Activated CD8-positive, alpha-beta T cell treated with anti-CD3 and anti-CD28 coated beads, Interleukin-2, amount 10 ng/mL, durations not matched to agents 7 days and 5 days (primary cell): ENCODE measurements at regions not wholly inside any gene's neighbourhood (a gene's known extent, or its start where the extent isn't known, plus 50 kb on each side); places are given as distances from the start of the nearest gene placed in this dataset.
"Not testable (repeated sequence)": the region's sequence is repeated elsewhere in the genome, so short reads cannot be mapped to it uniquely, and the experiment has no call there.

ENCODE experiments used
- ATAC-seq: fragments of 150-1000 bp; cut with Tn5 transposase; one replicate; pipeline ENCODE4 v1.10.0; 2021; ENCODE audit warnings: moderate library complexity
- CTCF ChIA-PET: fragments of 350-600 bp; sonication (Branson Sonifier 250); formaldehyde crosslinking; loops from one replicate; lab custom pipeline; 2021; ENCODE audit warnings: antibody characterized with exemption; lab: Charles Lee
- POLR2A ChIA-PET: fragments of 350-600 bp; sonication (Branson Sonifier 250); formaldehyde crosslinking; loops from one replicate; lab custom pipeline; 2021; ENCODE audit warnings: antibody characterized with exemption; lab: Charles Lee
- DNase-seq: peaks from one replicate; pipeline ENCODE4 v3.0.0-alpha.2; 2020
- H3K27ac Mint-ChIP-seq: one replicate; pipeline ENCODE4 v1.8.0; 2021; ENCODE audit warnings: mild to moderate bottlenecking, mixed read lengths
- H3K27me3 Mint-ChIP-seq: one replicate; pipeline ENCODE4 v1.8.0; 2021; ENCODE audit warnings: low read depth, mixed read lengths
- H3K36me3 Mint-ChIP-seq: one replicate; pipeline ENCODE4 v1.8.0; 2021; ENCODE audit warnings: low read depth, mixed read lengths
- H3K4me1 Mint-ChIP-seq: one replicate; pipeline ENCODE4 v1.8.0; 2021; ENCODE audit warnings: low read depth, mixed read lengths
- H3K4me3 Mint-ChIP-seq: one replicate; pipeline ENCODE4 v1.8.0; 2021; ENCODE audit warnings: mild to moderate bottlenecking, mixed read lengths
- H3K9me3 Mint-ChIP-seq: one replicate; pipeline ENCODE4 v1.8.0; 2022; ENCODE audit warnings: mixed read lengths; ENCODE audit not compliant: insufficient read depth

- ChIA-PET POLR2A (no interaction called here), CTCF (no interaction called here)
- no peaks in the 10 kb centered on the region for H3K9me3 Mint-ChIP-seq
- DNase-seq (no peak), ATAC-seq (no peak)
- no peaks in the 10 kb centered on the region for H3K36me3 Mint-ChIP-seq
- H3K4me3 Mint-ChIP-seq = no peak overlapping the region
- H3K4me1 Mint-ChIP-seq = no peaks in the 10 kb centered on the region
- no peak overlapping the region for H3K27ac Mint-ChIP-seq
- H3K27me3 Mint-ChIP-seq = peaks cover 1% of the 10 kb centered on the region
These were observed 129.7 kb downstream of the YIPF5 start for GRCh38 chr5:144040615-144041305.

- Mint-ChIP-seq H3K4me3 (no peak overlapping the region), H3K36me3 (no peaks in the 10 kb centered on the region), H3K9me3 (no peaks in the 10 kb centered on the region), H3K27ac (no peak overlapping the region), H3K27me3 (peaks cover under 1% of the 10 kb centered on the region), H3K4me1 (no peaks in the 10 kb centered on the region)
- DNase-seq (no peak), ATAC-seq (no peak)
- ChIA-PET CTCF (no interaction called here), POLR2A (no interaction called here)
These were observed 128.3 kb downstream of the YIPF5 start for GRCh38 chr5:144042156-144042555.

- Mint-ChIP-seq H3K27ac (no peak overlapping the region), H3K9me3 (no peaks in the 10 kb centered on the region), H3K4me1 (no peaks in the 10 kb centered on the region), H3K27me3 (peaks cover 10% of the 10 kb centered on the region), H3K4me3 (no peak overlapping the region), H3K36me3 (no peaks in the 10 kb centered on the region)
- ChIA-PET POLR2A (no interaction called here), CTCF (no interaction called here)
- no peak for ATAC-seq
- DNase-seq = no peak
These were observed 122.1 kb downstream of the YIPF5 start for GRCh38 chr5:144048259-144048856.

- ATAC-seq, H3K9me3 Mint-ChIP-seq, H3K36me3 Mint-ChIP-seq, DNase-seq, H3K4me1 Mint-ChIP-seq, H3K27ac Mint-ChIP-seq, POLR2A ChIA-PET, CTCF ChIA-PET, H3K4me3 Mint-ChIP-seq, H3K27me3 Mint-ChIP-seq: not testable (repeated sequence)
These were observed 115.1 kb downstream of the YIPF5 start for GRCh38 chr5:144055391-144055790.

- POLR2A ChIA-PET, H3K4me1 Mint-ChIP-seq, H3K27me3 Mint-ChIP-seq, H3K4me3 Mint-ChIP-seq, H3K9me3 Mint-ChIP-seq, ATAC-seq, CTCF ChIA-PET, DNase-seq, H3K27ac Mint-ChIP-seq, H3K36me3 Mint-ChIP-seq: not testable (repeated sequence)
These were observed 110.4 kb downstream of the YIPF5 start for GRCh38 chr5:144060091-144060490.

GRCh38 chr5:144060598-144060997 lies 109.9 kb downstream of the YIPF5 start:
- DNase-seq = no peak
- ChIA-PET CTCF (no interaction called here), POLR2A (no interaction called here)
- ATAC-seq = no peak
- Mint-ChIP-seq H3K9me3 (no peaks in the 10 kb centered on the region), H3K4me3 (no peak overlapping the region), H3K4me1 (no peaks in the 10 kb centered on the region), H3K36me3 (no peaks in the 10 kb centered on the region), H3K27me3 (no peaks in the 10 kb centered on the region), H3K27ac (no peak overlapping the region)

- ChIA-PET POLR2A (no interaction called here), CTCF (no interaction called here)
- Mint-ChIP-seq H3K27ac (no peak overlapping the region), H3K27me3 (no peaks in the 10 kb centered on the region), H3K4me1 (no peaks in the 10 kb centered on the region), H3K4me3 (no peak overlapping the region), H3K9me3 (no peaks in the 10 kb centered on the region), H3K36me3 (no peaks in the 10 kb centered on the region)
- ATAC-seq = no peak
- DNase-seq = no peak
These were observed 104.7 kb downstream of the YIPF5 start for GRCh38 chr5:144065786-144066185.

GRCh38 chr5:144072518-144072927 lies 97.9 kb downstream of the YIPF5 start:
- H3K4me3 Mint-ChIP-seq = no peak overlapping the region
- ChIA-PET CTCF (no interaction called here), POLR2A (no interaction called here)
- ATAC-seq (no peak), DNase-seq (no peak)
- no peaks in the 10 kb centered on the region for H3K36me3 Mint-ChIP-seq
- H3K27ac Mint-ChIP-seq = no peak overlapping the region
- no peaks in the 10 kb centered on the region for H3K4me1 Mint-ChIP-seq
- H3K27me3 Mint-ChIP-seq = peaks cover 5% of the 10 kb centered on the region
- H3K9me3 Mint-ChIP-seq = no peaks in the 10 kb centered on the region

GRCh38 chr5:144076521-144077083 lies 93.9 kb downstream of the YIPF5 start:
- Mint-ChIP-seq H3K4me1 (no peaks in the 10 kb centered on the region), H3K4me3 (no peak overlapping the region), H3K27ac (no peak overlapping the region), H3K27me3 (peaks cover 7% of the 10 kb centered on the region), H3K36me3 (no peaks in the 10 kb centered on the region), H3K9me3 (peaks cover 7% of the 10 kb centered on the region)
- ChIA-PET POLR2A (no interaction called here), CTCF (no interaction called here)
- DNase-seq (no peak), ATAC-seq (no peak)

GRCh38 chr5:144083185-144083584 lies 87.3 kb downstream of the YIPF5 start:
- Mint-ChIP-seq H3K4me3 (no peak overlapping the region), H3K27me3 (no peaks in the 10 kb centered on the region), H3K36me3 (no peaks in the 10 kb centered on the region), H3K4me1 (no peaks in the 10 kb centered on the region), H3K27ac (no peak overlapping the region), H3K9me3 (peaks cover 7% of the 10 kb centered on the region)
- ATAC-seq = no peak
- ChIA-PET POLR2A (no interaction called here), CTCF (no interaction called here)
- no peak for DNase-seq

- no peak for ATAC-seq
- DNase-seq = no peak
- Mint-ChIP-seq H3K4me3 (no peak overlapping the region), H3K9me3 (no peaks in the 10 kb centered on the region), H3K27me3 (no peaks in the 10 kb centered on the region), H3K36me3 (no peaks in the 10 kb centered on the region), H3K27ac (no peak overlapping the region), H3K4me1 (no peaks in the 10 kb centered on the region)
- ChIA-PET POLR2A (no interaction called here), CTCF (no interaction called here)
These were observed 85.5 kb downstream of the YIPF5 start for GRCh38 chr5:144084971-144085370.

GRCh38 chr5:144085381-144085780 lies 85.1 kb downstream of the YIPF5 start:
- Mint-ChIP-seq H3K9me3 (no peaks in the 10 kb centered on the region), H3K27me3 (no peaks in the 10 kb centered on the region), H3K27ac (no peak overlapping the region), H3K36me3 (no peaks in the 10 kb centered on the region), H3K4me1 (no peaks in the 10 kb centered on the region), H3K4me3 (no peak overlapping the region)
- DNase-seq (no peak), ATAC-seq (no peak)
- ChIA-PET CTCF (no interaction called here), POLR2A (no interaction called here)
